Neuronal stem cell (in vitro differentiated cells): ENCODE measurements at regions not wholly inside any gene's neighbourhood (a gene's known extent, or its start where the extent isn't known, plus 50 kb on each side); places are given as distances from the start of the nearest gene placed in this dataset.
A peak's percentile ranks its signal among the peaks of the same experiment; 100 is the strongest.

Source experiments
- DNase-seq: peaks from one replicate; pipeline ENCODE4 v3.0.0-alpha.2; 2013; ENCODE audit warnings: low spot score
- H2AFZ ChIP-seq: one replicate; pipeline ENCODE4 v1.6.1; 2013; ENCODE audit warnings: mild to moderate bottlenecking, low read length, inconsistent platforms
- H2AK5ac ChIP-seq: 2 replicates; pipeline ENCODE4 v1.6.1; 2013; ENCODE audit warnings: low read depth, mild to moderate bottlenecking, inconsistent platforms, low read length, moderate library complexity, mixed read lengths
- H2BK120ac ChIP-seq: 2 replicates; pipeline ENCODE4 v1.6.1; 2013; ENCODE audit warnings: low read depth, mild to moderate bottlenecking, inconsistent platforms, low read length, moderate library complexity, mixed read lengths
- H2BK12ac ChIP-seq: one replicate; pipeline ENCODE4 v1.6.1; 2013; ENCODE audit warnings: low read length, inconsistent platforms
- H2BK15ac ChIP-seq: 2 replicates; pipeline ENCODE4 v1.6.1; 2013; ENCODE audit warnings: mild to moderate bottlenecking, low read length, inconsistent platforms, mixed read lengths
- H2BK5ac ChIP-seq: one replicate; pipeline ENCODE4 v1.6.1; 2013; ENCODE audit warnings: inconsistent platforms, mild to moderate bottlenecking, low read length, moderate library complexity
- H3K14ac ChIP-seq: one replicate; pipeline ENCODE4 v1.6.1; 2013; ENCODE audit warnings: low read length, inconsistent platforms
- H3K18ac ChIP-seq: 2 replicates; pipeline ENCODE4 v1.6.1; 2013; ENCODE audit warnings: low read length, inconsistent platforms
- H3K23ac ChIP-seq: 2 replicates; pipeline ENCODE4 v1.6.1; 2013; ENCODE audit warnings: low read depth, mild to moderate bottlenecking, mixed read lengths, low read length, inconsistent platforms; ENCODE audit not compliant: poor library complexity
- H3K27ac ChIP-seq: replicated peaks from 3 replicates; pipeline ENCODE4 v1.5.1; 2013; ENCODE audit warnings: low read length, inconsistent platforms
- H3K27me3 ChIP-seq, 3 experiments: 2 replicates each; pipeline ENCODE4 v1.6.1; 2013; ENCODE audit warnings: low read length in 3 of 3, mild to moderate bottlenecking in 2 of 3, inconsistent platforms in 1 of 3, low read depth in 1 of 3, mixed read lengths in 1 of 3, moderate library complexity in 1 of 3; ENCODE audit not compliant: control insufficient read depth in 3 of 3, insufficient read depth in 3 of 3
- H3K36me3 ChIP-seq, 2 donors: replicated peaks in 1 of 2; 2 replicates each; pipeline ENCODE4 v1.6.1; 2013; ENCODE audit warnings: low read length in 2 of 2; ENCODE audit not compliant: control insufficient read depth in 2 of 2, insufficient read depth in 2 of 2
- H3K4ac ChIP-seq: 2 replicates; pipeline ENCODE4 v1.6.1; 2013; ENCODE audit warnings: inconsistent platforms, mild to moderate bottlenecking, low read length, moderate library complexity
- H3K4me1 ChIP-seq, 2 donors: 1 replicate in 1 of 2; 2 replicates in 1 of 2; pipeline ENCODE4 v1.6.1; 2013; ENCODE audit warnings: low read length in 2 of 2, low read depth in 1 of 2; ENCODE audit not compliant: control insufficient read depth in 2 of 2, insufficient read depth in 1 of 2
- H3K4me2 ChIP-seq: one replicate; pipeline ENCODE4 v1.6.1; 2013; ENCODE audit warnings: mild to moderate bottlenecking, low read length, inconsistent platforms; ENCODE audit not compliant: insufficient read depth, poor library complexity, severe bottlenecking
- H3K4me3 ChIP-seq, 2 donors: 2 replicates each; pipeline ENCODE4 v1.5.1; 2013; ENCODE audit warnings: low read length in 2 of 2, mild to moderate bottlenecking in 2 of 2, inconsistent platforms in 1 of 2, moderate library complexity in 1 of 2
- H3K79me1 ChIP-seq: one replicate; pipeline ENCODE4 v1.6.1; 2013; ENCODE audit warnings: low read depth, mild to moderate bottlenecking, inconsistent platforms, low read length, moderate library complexity
- H3K9ac ChIP-seq: one replicate; pipeline ENCODE4 v1.6.1; 2013; ENCODE audit warnings: mild to moderate bottlenecking, low read depth, low read length, inconsistent platforms; ENCODE audit not compliant: poor library complexity
- H3K9me3 ChIP-seq, 2 donors: replicated peaks in 1 of 2; 2 replicates each; pipeline versions ENCODE3 to v1.6.1; 2013; ENCODE audit warnings: low read length in 2 of 2, mild to moderate bottlenecking in 2 of 2, inconsistent platforms in 1 of 2, low read depth in 1 of 2, mixed read lengths in 1 of 2, moderate library complexity in 1 of 2; ENCODE audit not compliant: control insufficient read depth in 2 of 2, insufficient read depth in 1 of 2
- H4K8ac ChIP-seq: one replicate; pipeline ENCODE4 v1.6.1; 2013; ENCODE audit warnings: low read depth, mild to moderate bottlenecking, inconsistent platforms, low read length, moderate library complexity
- H4K91ac ChIP-seq: one replicate; pipeline ENCODE4 v1.6.1; 2013; ENCODE audit warnings: low read length, low read depth, mild to moderate bottlenecking, inconsistent platforms; ENCODE audit not compliant: poor library complexity
- WGBS, 2 donors: extraction: QIAGEN DNeasy Blood & Tissue Kit; methylation state at CpG; one replicate each; pipeline ENCODE4 v1.1.7; 2013; ENCODE audit warnings: missing lambda C conversion rate in 2 of 2, mixed read lengths in 1 of 2; ENCODE audit not compliant: insufficient read length in 2 of 2, insufficient replicate concordance in 1 of 2; ENCODE audit errors: extremely low coverage in 2 of 2; 5-methylcytosine and 5-hydroxymethylcytosine counted together

- no CpG with 5 or more reads among the region's 26 CpGs for WGBS, 2 donors
- Histone ChIP-seq H3K4me1 (peaks cover 0 to 3% of the 10 kb centered on the region in 2 donors), H2BK5ac (no peak overlapping the region), H3K9me3 (peaks cover 0 to 3% of the 10 kb centered on the region in 2 donors), H3K23ac (no peak overlapping the region), H2BK15ac (no peak overlapping the region), H3K14ac (no peak overlapping the region), H2AK5ac (no peak overlapping the region), H2BK120ac (no peak overlapping the region), H2AFZ (no peak overlapping the region), H3K4me3 (no peak overlapping the region), H3K18ac (no peak overlapping the region), H4K8ac (no peak overlapping the region), H3K27ac (no peak overlapping the region), H3K79me1 (peaks cover 2% of the 10 kb centered on the region), H3K4ac (no peak overlapping the region), H3K36me3 (peaks cover 0 to 2% of the 10 kb centered on the region in 2 donors), H3K4me2 (no peak overlapping the region), H3K27me3 (peaks cover 0 to 2% (median 0%) of the 10 kb centered on the region in 3 experiments), H4K91ac (no peak overlapping the region), H2BK12ac (no peak overlapping the region), H3K9ac (no peak overlapping the region)
- DNase-seq, result no peak
Measured at GRCh38 chr10:131845505-131846239, 55.1 kb upstream of the PPP2R2D start.

- H4K91ac ChIP-seq, result no peak overlapping the region
- no peak overlapping the region for H3K9ac ChIP-seq
- no peak overlapping the region for H2BK12ac ChIP-seq
- peaks cover 2% of the 10 kb centered on the region for H3K79me1 ChIP-seq
- no peak overlapping the region for H2BK15ac ChIP-seq
- no peak overlapping the region for H3K4me2 ChIP-seq
- peak overlapping the region; percentile 14 for H3K23ac ChIP-seq
- peaks cover 0 to 1% of the 10 kb centered on the region in 2 donors for H3K9me3 ChIP-seq
- H3K18ac ChIP-seq, result peak overlapping the region; percentile 33
- no peak overlapping the region for H2AFZ ChIP-seq
- peaks cover 0 to 3% (median 2%) of the 10 kb centered on the region in 3 experiments for H3K27me3 ChIP-seq
- no peak overlapping the region for H3K4ac ChIP-seq
- H4K8ac ChIP-seq, result no peak overlapping the region
- WGBS, 2 donors, result no CpG with 5 or more reads among the region's 26 CpGs
- H3K14ac ChIP-seq, result no peak overlapping the region
- peaks cover 0 to 1% of the 10 kb centered on the region in 2 donors for H3K36me3 ChIP-seq
- no peak overlapping the region for H3K27ac ChIP-seq
- no peak for DNase-seq
- peaks cover 0 to 4% of the 10 kb centered on the region in 2 donors for H3K4me1 ChIP-seq
- H3K4me3 ChIP-seq, result no peak overlapping the region
- H2BK5ac ChIP-seq, result no peak overlapping the region
- H2AK5ac ChIP-seq, result no peak overlapping the region
- no peak overlapping the region for H2BK120ac ChIP-seq
Measured at GRCh38 chr10:131846240-131847101, 54.3 kb upstream of the PPP2R2D start.

- Histone ChIP-seq H2AFZ (no peak overlapping the region), H3K14ac (peak overlapping the region; percentile 14), H2BK12ac (no peak overlapping the region), H4K8ac (peak overlapping the region; percentile 94), H3K9ac (no peak overlapping the region), H3K9me3 (peaks cover 0 to 1% of the 10 kb centered on the region in 2 donors), H3K4me2 (no peak overlapping the region), H2BK120ac (no peak overlapping the region), H3K4me1 (peaks cover 0 to 4% of the 10 kb centered on the region in 2 donors), H4K91ac (no peak overlapping the region), H3K4ac (no peak overlapping the region), H3K18ac (peak overlapping the region; percentile 67), H3K27me3 (peaks cover 0 to 3% (median 2%) of the 10 kb centered on the region in 3 experiments), H3K4me3 (no peak overlapping the region), H3K79me1 (peaks cover 2% of the 10 kb centered on the region), H2BK5ac (no peak overlapping the region), H3K23ac (no peak overlapping the region), H2BK15ac (no peak overlapping the region), H3K27ac (no peak overlapping the region), H3K36me3 (peaks cover 0 to 1% of the 10 kb centered on the region in 2 donors), H2AK5ac (no peak overlapping the region)
- DNase-seq, result no peak
- WGBS, 2 donors, result no CpG with 5 or more reads among the region's 25 CpGs
Measured at GRCh38 chr10:131847241-131847783, 53.5 kb upstream of the PPP2R2D start.

GRCh38 chr10:131848296-131848695 lies 52.5 kb upstream of the PPP2R2D start:
- peaks cover 0 to 1% of the 10 kb centered on the region in 2 donors for H3K9me3 ChIP-seq
- no peak overlapping the region for H3K18ac ChIP-seq
- peaks cover 0 to 1% of the 10 kb centered on the region in 2 donors for H3K36me3 ChIP-seq
- no peak overlapping the region for H4K8ac ChIP-seq
- no peak for DNase-seq
- H3K9ac ChIP-seq, result no peak overlapping the region
- H2BK120ac ChIP-seq, result no peak overlapping the region
- no peak overlapping the region for H2BK15ac ChIP-seq
- H2AFZ ChIP-seq, result no peak overlapping the region
- H3K23ac ChIP-seq, result no peak overlapping the region
- peaks cover 0 to 3% (median 2%) of the 10 kb centered on the region in 3 experiments for H3K27me3 ChIP-seq
- no peak overlapping the region for H2AK5ac ChIP-seq
- H3K4me1 ChIP-seq, result peaks cover 0 to 4% of the 10 kb centered on the region in 2 donors
- no peak overlapping the region for H3K4me3 ChIP-seq
- H3K4me2 ChIP-seq, result no peak overlapping the region
- peaks cover 2% of the 10 kb centered on the region for H3K79me1 ChIP-seq
- H2BK5ac ChIP-seq, result no peak overlapping the region
- no peak overlapping the region for H4K91ac ChIP-seq
- no CpG with 5 or more reads among the region's 11 CpGs for WGBS, 2 donors
- no peak overlapping the region for H3K14ac ChIP-seq
- no peak overlapping the region for H2BK12ac ChIP-seq
- no peak overlapping the region for H3K27ac ChIP-seq
- no peak overlapping the region for H3K4ac ChIP-seq
